ENCODE measurements at regions not wholly inside any gene's neighbourhood (a gene's known extent, or its start where the extent isn't known, plus 50 kb on each side); places are given as distances from the start of the nearest gene placed in this dataset.
A peak's percentile ranks its signal among the peaks of the same experiment; 100 is the strongest.
"Not testable (repeated sequence)": the region's sequence is repeated elsewhere in the genome, so short reads cannot be mapped to it uniquely, and the experiment has no call there.

- Mint-ChIP-seq H3K4me1 (ENCODE audit: low read depth) (peaks cover 33% of the 10 kb centered on the region), H3K4me3 (peak overlapping the region; percentile 81), H3K27ac (peak overlapping the region; percentile 41)
- not testable (repeated sequence) for H3K36me3 Mint-ChIP-seq (ENCODE audit: low read depth); H3K9me3 Mint-ChIP-seq; H3K27me3 Mint-ChIP-seq (ENCODE audit: low read depth)
- CTCF ChIA-PET = interaction anchor here (0.6 to 2.7 kb wide), 4 partner anchors 10 to 1329 kb away, joined by 3 to 27 read pairs (median 9); partner anchors contain the start of gene CCDC74A
- peak; percentile 31 for DNase-seq
- intact Hi-C loops (cut with micrococcal nuclease) = loop anchor here (5.0 kb wide), 1 partner anchor 156 kb away; the partner anchor contains the start of gene CCDC74A
These were observed 155.2 kb downstream of the CCDC74A start for GRCh38 chr2:131682945-131683330.

- H3K27ac Mint-ChIP-seq = not testable (repeated sequence)
These were observed 157.1 kb downstream of the CCDC74A start for GRCh38 chr2:131684631-131685316.

GRCh38 chr2:131686164-131686893 is 158.6 kb downstream of the CCDC74A start:
- CTCF ChIA-PET = interaction anchor here (1.2 kb wide), 1 partner anchor 13 kb away, joined by 4 read pairs; no protein-coding TSS in a partner anchor
- peaks cover 26% of the 10 kb centered on the region for H3K4me1 Mint-ChIP-seq (ENCODE audit: low read depth)
- H3K27me3 Mint-ChIP-seq (ENCODE audit: low read depth); DNase-seq; intact Hi-C loops (cut with micrococcal nuclease); H3K9me3 Mint-ChIP-seq; H3K4me3 Mint-ChIP-seq; H3K27ac Mint-ChIP-seq: not testable (repeated sequence)
- H3K36me3 Mint-ChIP-seq (ENCODE audit: low read depth) = peaks cover 34% of the 10 kb centered on the region

More at GRCh38 chr2:131684631-131685316, 157.1 kb downstream of the CCDC74A start:
- H3K27me3 Mint-ChIP-seq (ENCODE audit: low read depth); DNase-seq; H3K4me3 Mint-ChIP-seq; CTCF ChIA-PET; H3K9me3 Mint-ChIP-seq: not testable (repeated sequence)
- peaks cover 19% of the 10 kb centered on the region for H3K36me3 Mint-ChIP-seq (ENCODE audit: low read depth)
- peaks cover 33% of the 10 kb centered on the region for H3K4me1 Mint-ChIP-seq (ENCODE audit: low read depth)
- intact Hi-C loops (cut with micrococcal nuclease) = loop anchor here (5.0 kb wide), 1 partner anchor 157 kb away; the partner anchor contains the start of gene CCDC74A

- H3K4me1 Mint-ChIP-seq (ENCODE audit: low read depth) = peaks cover 23% of the 10 kb centered on the region
- intact Hi-C loops (cut with micrococcal nuclease); CTCF ChIA-PET; H3K27ac Mint-ChIP-seq; DNase-seq; H3K4me3 Mint-ChIP-seq; H3K27me3 Mint-ChIP-seq (ENCODE audit: low read depth); H3K9me3 Mint-ChIP-seq: not testable (repeated sequence)
- H3K36me3 Mint-ChIP-seq (ENCODE audit: low read depth) = peaks cover 40% of the 10 kb centered on the region
These were observed 159.2 kb downstream of the CCDC74A start for GRCh38 chr2:131686894-131687238.

- DNase-seq; H3K27me3 Mint-ChIP-seq (ENCODE audit: low read depth); intact Hi-C loops (cut with micrococcal nuclease); CTCF ChIA-PET; H3K9me3 Mint-ChIP-seq; H3K27ac Mint-ChIP-seq; H3K4me3 Mint-ChIP-seq: not testable (repeated sequence)
- Mint-ChIP-seq H3K4me1 (ENCODE audit: low read depth) (peaks cover 10% of the 10 kb centered on the region), H3K36me3 (ENCODE audit: low read depth) (peaks cover 45% of the 10 kb centered on the region)
These were observed 161.4 kb downstream of the CCDC74A start for GRCh38 chr2:131689066-131689465.

- H3K27me3 Mint-ChIP-seq (ENCODE audit: low read depth); H3K36me3 Mint-ChIP-seq (ENCODE audit: low read depth); H3K9me3 Mint-ChIP-seq; DNase-seq; H3K4me1 Mint-ChIP-seq (ENCODE audit: low read depth); CTCF ChIA-PET; intact Hi-C loops (cut with micrococcal nuclease); H3K4me3 Mint-ChIP-seq; H3K27ac Mint-ChIP-seq: not testable (repeated sequence)
These were observed 183.6 kb downstream of the CCDC74A start for GRCh38 chr2:131711268-131711667.

- H3K27ac Mint-ChIP-seq; H3K4me3 Mint-ChIP-seq; H3K36me3 Mint-ChIP-seq (ENCODE audit: low read depth); H3K27me3 Mint-ChIP-seq (ENCODE audit: low read depth); H3K4me1 Mint-ChIP-seq (ENCODE audit: low read depth); DNase-seq; intact Hi-C loops (cut with micrococcal nuclease); CTCF ChIA-PET; H3K9me3 Mint-ChIP-seq: not testable (repeated sequence)
These were observed 190.2 kb downstream of the CCDC74A start for GRCh38 chr2:131717907-131718306.

GRCh38 chr2:131721163-131721562 is 193.5 kb downstream of the CCDC74A start:
- H3K27ac Mint-ChIP-seq; H3K4me3 Mint-ChIP-seq; H3K9me3 Mint-ChIP-seq; DNase-seq; H3K4me1 Mint-ChIP-seq (ENCODE audit: low read depth); H3K36me3 Mint-ChIP-seq (ENCODE audit: low read depth); intact Hi-C loops (cut with micrococcal nuclease); H3K27me3 Mint-ChIP-seq (ENCODE audit: low read depth); CTCF ChIA-PET: not testable (repeated sequence)

- intact Hi-C loops (cut with micrococcal nuclease); DNase-seq; H3K9me3 Mint-ChIP-seq; H3K36me3 Mint-ChIP-seq (ENCODE audit: low read depth); CTCF ChIA-PET; H3K27me3 Mint-ChIP-seq (ENCODE audit: low read depth); H3K27ac Mint-ChIP-seq; H3K4me1 Mint-ChIP-seq (ENCODE audit: low read depth); H3K4me3 Mint-ChIP-seq: not testable (repeated sequence)
These were observed 194.6 kb downstream of the CCDC74A start for GRCh38 chr2:131722256-131722655.

- no peaks in the 10 kb centered on the region for H3K4me1 Mint-ChIP-seq (ENCODE audit: low read depth)
- CTCF ChIA-PET = no interaction called here
- peaks cover 2% of the 10 kb centered on the region for H3K36me3 Mint-ChIP-seq (ENCODE audit: low read depth)
- no peak overlapping the region for H3K4me3 Mint-ChIP-seq
- DNase-seq = no peak
- H3K9me3 Mint-ChIP-seq = no peaks in the 10 kb centered on the region
- H3K27me3 Mint-ChIP-seq (ENCODE audit: low read depth) = no peaks in the 10 kb centered on the region
- intact Hi-C loops (cut with micrococcal nuclease) = no loop called here
- no peak overlapping the region for H3K27ac Mint-ChIP-seq
These were observed 196.3 kb downstream of the CCDC74A start for GRCh38 chr2:131724019-131724418.

GRCh38 chr2:131728451-131728850 is 200.8 kb downstream of the CCDC74A start:
- CTCF ChIA-PET; H3K27me3 Mint-ChIP-seq (ENCODE audit: low read depth); H3K4me1 Mint-ChIP-seq (ENCODE audit: low read depth); H3K4me3 Mint-ChIP-seq; DNase-seq; H3K36me3 Mint-ChIP-seq (ENCODE audit: low read depth); intact Hi-C loops (cut with micrococcal nuclease); H3K27ac Mint-ChIP-seq; H3K9me3 Mint-ChIP-seq: not testable (repeated sequence)

- intact Hi-C loops (cut with micrococcal nuclease); H3K27ac Mint-ChIP-seq; H3K4me3 Mint-ChIP-seq; H3K4me1 Mint-ChIP-seq (ENCODE audit: low read depth); DNase-seq; H3K9me3 Mint-ChIP-seq; H3K36me3 Mint-ChIP-seq (ENCODE audit: low read depth); CTCF ChIA-PET; H3K27me3 Mint-ChIP-seq (ENCODE audit: low read depth): not testable (repeated sequence)
These were observed 205.8 kb downstream of the CCDC74A start for GRCh38 chr2:131733530-131733929.

- H3K4me1 Mint-ChIP-seq (ENCODE audit: low read depth); H3K27me3 Mint-ChIP-seq (ENCODE audit: low read depth); H3K36me3 Mint-ChIP-seq (ENCODE audit: low read depth); H3K4me3 Mint-ChIP-seq; DNase-seq; intact Hi-C loops (cut with micrococcal nuclease); CTCF ChIA-PET; H3K9me3 Mint-ChIP-seq; H3K27ac Mint-ChIP-seq: not testable (repeated sequence)
These were observed 208.7 kb downstream of the CCDC74A start for GRCh38 chr2:131736406-131736805.
